Urothelium cell line (cell line): ENCODE measurements at regions not wholly inside any gene's neighbourhood (a gene's known extent, or its start where the extent isn't known, plus 50 kb on each side); places are given as distances from the start of the nearest gene placed in this dataset.
"Not testable (repeated sequence)": the region's sequence is repeated elsewhere in the genome, so short reads cannot be mapped to it uniquely, and the experiment has no call there.

Experiments used
- DNase-seq: peaks from one replicate; pipeline ENCODE4 v3.0.0; 2011; ENCODE audit warnings: low spot score, mixed read lengths
- FAIRE-seq: peaks from 2 replicates; lab custom pipeline; 2011; peaks lifted over from hg19 to GRCh38; lab: Jason Lieb, UNC

GRCh38 chr7:106563466-106564150, 97.3 kb downstream of the CCDC71L start:
- FAIRE-seq (no peak), DNase-seq (no peak)

GRCh38 chr7:106562711-106563366, 98.1 kb downstream of the CCDC71L start:
- DNase-seq: no peak
- no peak for FAIRE-seq

GRCh38 chr7:106561666-106562411, 99.1 kb downstream of the CCDC71L start:
- DNase-seq (no peak), FAIRE-seq (no peak)

- FAIRE-seq (no peak), DNase-seq (no peak)
Observed at GRCh38 chr7:106561151-106561550, 99.8 kb downstream of the CCDC71L start.

- DNase-seq (no peak), FAIRE-seq (no peak)
Observed at GRCh38 chr7:106560482-106560881, 100.5 kb downstream of the CCDC71L start.

GRCh38 chr7:106556244-106556643, 104.7 kb downstream of the CCDC71L start:
- FAIRE-seq, DNase-seq: not testable (repeated sequence)

GRCh38 chr7:106554623-106555022, 106.3 kb downstream of the CCDC71L start:
- DNase-seq, FAIRE-seq: not testable (repeated sequence)

- FAIRE-seq (peak; percentile 5), DNase-seq (no peak)
Observed at GRCh38 chr7:106553446-106553836, 107.5 kb downstream of the CCDC71L start.

- DNase-seq (no peak), FAIRE-seq (no peak)
Observed at GRCh38 chr7:106552645-106553445, 108.1 kb downstream of the CCDC71L start.

GRCh38 chr7:106551936-106552335, 109.0 kb downstream of the CCDC71L start:
- no peak for FAIRE-seq
- DNase-seq: no peak

- DNase-seq (no peak), FAIRE-seq (no peak)
Observed at GRCh38 chr7:106548491-106548890, 112.5 kb downstream of the CCDC71L start.

GRCh38 chr7:106545275-106545674, 115.7 kb downstream of the CCDC71L start:
- FAIRE-seq: no peak

GRCh38 chr7:106543221-106543757, 117.7 kb downstream of the CCDC71L start:
- FAIRE-seq (no peak), DNase-seq (no peak)

More at GRCh38 chr7:106545275-106545674, 115.7 kb downstream of the CCDC71L start:
- DNase-seq: no peak

- DNase-seq: peak; percentile 82
- peak; percentile 66 for FAIRE-seq
Observed at GRCh38 chr7:106542550-106543220, 118.3 kb downstream of the CCDC71L start.

GRCh38 chr7:106538638-106539037, 122.3 kb downstream of the CCDC71L start:
- no peak for FAIRE-seq
- DNase-seq: no peak

- no peak for DNase-seq
Observed at GRCh38 chr7:106537119-106537518, 123.8 kb downstream of the CCDC71L start.

GRCh38 chr7:106536079-106536478, 124.9 kb downstream of the CCDC71L start:
- FAIRE-seq: no peak
- DNase-seq: no peak

More at GRCh38 chr7:106537119-106537518, 123.8 kb downstream of the CCDC71L start:
- no peak for FAIRE-seq

- DNase-seq: no peak
- no peak for FAIRE-seq
Observed at GRCh38 chr7:106535234-106535932, 125.6 kb downstream of the CCDC71L start.

GRCh38 chr7:106534271-106534846, 126.6 kb downstream of the CCDC71L start:
- FAIRE-seq (no peak), DNase-seq (no peak)
